Activated CD8-positive, alpha-beta memory T cell treated with anti-CD3 and anti-CD28 coated beads for 36 hours (primary cell): ENCODE measurements at regions not wholly inside any gene's neighbourhood (a gene's known extent, or its start where the extent isn't known, plus 50 kb on each side); places are given as distances from the start of the nearest gene placed in this dataset.

ENCODE experiments used
- CTCF ChIA-PET: fragments of 350-600 bp; sonication (Branson Sonifier 250); formaldehyde crosslinking; loops from one replicate; lab custom pipeline; 2021; ENCODE audit warnings: antibody characterized with exemption; lab: Charles Lee
- POLR2A ChIA-PET: fragments of 350-600 bp; sonication (Branson Sonifier 250); formaldehyde crosslinking; loops from one replicate; lab custom pipeline; 2021; ENCODE audit warnings: antibody characterized with exemption; lab: Charles Lee

- ChIA-PET POLR2A (no interaction called here), CTCF (no interaction called here)
Measured at GRCh38 chr20:60332523-60332922, 374.3 kb downstream of the CDH26 start.

- ChIA-PET CTCF (no interaction called here), POLR2A (no interaction called here)
Measured at GRCh38 chr20:60334911-60335310, 376.7 kb downstream of the CDH26 start.

- POLR2A ChIA-PET: no interaction called here
Measured at GRCh38 chr20:60338556-60338955, 380.3 kb downstream of the CDH26 start.

GRCh38 chr20:60339738-60340137, 381.5 kb downstream of the CDH26 start:
- ChIA-PET CTCF (no interaction called here), POLR2A (no interaction called here)

More at GRCh38 chr20:60338556-60338955, 380.3 kb downstream of the CDH26 start:
- CTCF ChIA-PET: no interaction called here

- CTCF ChIA-PET: no interaction called here
Measured at GRCh38 chr20:60340232-60340631, 382.0 kb downstream of the CDH26 start.

GRCh38 chr20:60341062-60341461, 382.8 kb downstream of the CDH26 start:
- CTCF ChIA-PET: interaction anchor here (1.5 kb wide), 1 partner anchor 15 kb away, joined by 4 read pairs; no protein-coding TSS in a partner anchor
- POLR2A ChIA-PET: no interaction called here

More at GRCh38 chr20:60340232-60340631, 382.0 kb downstream of the CDH26 start:
- POLR2A ChIA-PET: no interaction called here

GRCh38 chr20:60345106-60345505, 386.9 kb downstream of the CDH26 start:
- ChIA-PET CTCF (no interaction called here), POLR2A (no interaction called here)

GRCh38 chr20:60349418-60349817, 391.2 kb downstream of the CDH26 start:
- CTCF ChIA-PET: no interaction called here
- POLR2A ChIA-PET: no interaction called here

- CTCF ChIA-PET: no interaction called here
Measured at GRCh38 chr20:60352017-60352416, 393.8 kb downstream of the CDH26 start.

GRCh38 chr20:60352596-60352995, 394.4 kb downstream of the CDH26 start:
- ChIA-PET POLR2A (no interaction called here), CTCF (no interaction called here)

More at GRCh38 chr20:60352017-60352416, 393.8 kb downstream of the CDH26 start:
- POLR2A ChIA-PET: no interaction called here

GRCh38 chr20:60354024-60354580, 395.9 kb downstream of the CDH26 start:
- POLR2A ChIA-PET: no interaction called here
- CTCF ChIA-PET: no interaction called here

- ChIA-PET POLR2A (no interaction called here), CTCF (no interaction called here)
Measured at GRCh38 chr20:60358101-60358500, 399.9 kb downstream of the CDH26 start.

- CTCF ChIA-PET: no interaction called here
- POLR2A ChIA-PET: no interaction called here
Measured at GRCh38 chr20:60359010-60359409, 400.8 kb downstream of the CDH26 start.

- ChIA-PET POLR2A (no interaction called here), CTCF (no interaction called here)
Measured at GRCh38 chr20:60361761-60362395, 403.7 kb downstream of the CDH26 start.

- POLR2A ChIA-PET: no interaction called here
- CTCF ChIA-PET: no interaction called here
Measured at GRCh38 chr20:60362531-60362930, 404.3 kb downstream of the CDH26 start.

GRCh38 chr20:60363698-60364097, 405.5 kb downstream of the CDH26 start:
- ChIA-PET CTCF (no interaction called here), POLR2A (no interaction called here)

- ChIA-PET POLR2A (no interaction called here), CTCF (interaction anchor here (0.8 kb wide), 1 partner anchor 13 kb away, joined by 3 read pairs; no protein-coding TSS in a partner anchor)
Measured at GRCh38 chr20:60365064-60365666, 406.9 kb downstream of the CDH26 start.

GRCh38 chr20:60365882-60366281, 407.7 kb downstream of the CDH26 start:
- POLR2A ChIA-PET: no interaction called here
- CTCF ChIA-PET: no interaction called here

GRCh38 chr20:60371384-60371783, 413.2 kb downstream of the CDH26 start:
- ChIA-PET POLR2A (no interaction called here), CTCF (no interaction called here)

- ChIA-PET POLR2A (no interaction called here), CTCF (no interaction called here)
Measured at GRCh38 chr20:60372275-60372674, 414.1 kb downstream of the CDH26 start.

GRCh38 chr20:60372822-60373221, 414.6 kb downstream of the CDH26 start:
- ChIA-PET POLR2A (no interaction called here), CTCF (no interaction called here)
